HG02623 (cell line): ENCODE measurements at regions not wholly inside any gene's neighbourhood (a gene's known extent, or its start where the extent isn't known, plus 50 kb on each side); places are given as distances from the start of the nearest gene placed in this dataset.
"Not testable (repeated sequence)": the region's sequence is repeated elsewhere in the genome, so short reads cannot be mapped to it uniquely, and the experiment has no call there.

Experiments used
- ATAC-seq: cut with Tn5 transposase; IDR thresholded peaks from one replicate; pipeline ENCODE4 v1.9.1; 2021; ENCODE audit warnings: moderate library complexity; ENCODE audit not compliant: unreplicated experiment

- not testable (repeated sequence) for ATAC-seq
Measured at GRCh38 chr17:20633268-20634059, 53.9 kb downstream of the CDRT15L2 start.

GRCh38 chr17:20640147-20640546 is 60.6 kb downstream of the CDRT15L2 start:
- ATAC-seq = not testable (repeated sequence)

GRCh38 chr17:20646661-20647272 is 67.2 kb downstream of the CDRT15L2 start:
- ATAC-seq = not testable (repeated sequence)

- peak; percentile 73 for ATAC-seq
Measured at GRCh38 chr17:20649097-20649767, 69.7 kb downstream of the CDRT15L2 start.

GRCh38 chr17:20651022-20651421 is 71.5 kb downstream of the CDRT15L2 start:
- not testable (repeated sequence) for ATAC-seq

GRCh38 chr17:20651736-20652135 is 72.2 kb downstream of the CDRT15L2 start:
- ATAC-seq = not testable (repeated sequence)

GRCh38 chr17:20653391-20653790 is 73.9 kb downstream of the CDRT15L2 start:
- not testable (repeated sequence) for ATAC-seq

GRCh38 chr17:20654114-20654513 is 74.6 kb downstream of the CDRT15L2 start:
- ATAC-seq = not testable (repeated sequence)

GRCh38 chr17:20654575-20654974 is 75.1 kb downstream of the CDRT15L2 start:
- not testable (repeated sequence) for ATAC-seq

- ATAC-seq = not testable (repeated sequence)
Measured at GRCh38 chr17:20665103-20665955, 85.8 kb downstream of the CDRT15L2 start.

- not testable (repeated sequence) for ATAC-seq
Measured at GRCh38 chr17:20666689-20667088, 87.2 kb downstream of the CDRT15L2 start.

GRCh38 chr17:20667712-20668111 is 88.2 kb downstream of the CDRT15L2 start:
- not testable (repeated sequence) for ATAC-seq

GRCh38 chr17:20668316-20668715 is 88.8 kb downstream of the CDRT15L2 start:
- ATAC-seq = not testable (repeated sequence)

- ATAC-seq = not testable (repeated sequence)
Measured at GRCh38 chr17:20668868-20669267, 89.3 kb downstream of the CDRT15L2 start.

GRCh38 chr17:20670506-20670905 is 91.0 kb downstream of the CDRT15L2 start:
- not testable (repeated sequence) for ATAC-seq

GRCh38 chr17:20674374-20674773 is 94.8 kb downstream of the CDRT15L2 start:
- not testable (repeated sequence) for ATAC-seq

- ATAC-seq = not testable (repeated sequence)
Measured at GRCh38 chr17:20675707-20676106, 96.2 kb downstream of the CDRT15L2 start.

- ATAC-seq = not testable (repeated sequence)
Measured at GRCh38 chr17:20676656-20677055, 97.1 kb downstream of the CDRT15L2 start.

GRCh38 chr17:20677469-20677868 is 97.9 kb downstream of the CDRT15L2 start:
- not testable (repeated sequence) for ATAC-seq

GRCh38 chr17:20678424-20678823 is 98.9 kb downstream of the CDRT15L2 start:
- not testable (repeated sequence) for ATAC-seq
